ENCODE measurements at regions not wholly inside any gene's neighbourhood (a gene's known extent, or its start where the extent isn't known, plus 50 kb on each side); places are given as distances from the start of the nearest gene placed in this dataset.
"Not testable (repeated sequence)": the region's sequence is repeated elsewhere in the genome, so short reads cannot be mapped to it uniquely, and the experiment has no call there.

GRCh38 chr10:107545717-107546116 lies 381.2 kb upstream of the SORCS1 start:
- DNase-seq: no peak

- DNase-seq: no peak
These were observed 380.4 kb upstream of the SORCS1 start for GRCh38 chr10:107544706-107545520.

- DNase-seq: no peak
These were observed 378.1 kb upstream of the SORCS1 start for GRCh38 chr10:107542607-107543006.

- DNase-seq: no peak
These were observed 377.5 kb upstream of the SORCS1 start for GRCh38 chr10:107542016-107542415.

GRCh38 chr10:107540981-107541380 lies 376.5 kb upstream of the SORCS1 start:
- DNase-seq: no peak

GRCh38 chr10:107529350-107529749 lies 364.8 kb upstream of the SORCS1 start:
- DNase-seq: no peak

- no peak for DNase-seq
These were observed 355.8 kb upstream of the SORCS1 start for GRCh38 chr10:107520348-107520747.

GRCh38 chr10:107517811-107518210 lies 353.3 kb upstream of the SORCS1 start:
- no peak for DNase-seq

GRCh38 chr10:107516349-107516748 lies 351.8 kb upstream of the SORCS1 start:
- no peak for DNase-seq

GRCh38 chr10:107504011-107504410 lies 339.5 kb upstream of the SORCS1 start:
- DNase-seq: not testable (repeated sequence)

GRCh38 chr10:107502229-107502985 lies 337.9 kb upstream of the SORCS1 start:
- DNase-seq: no peak

GRCh38 chr10:107498983-107499382 lies 334.5 kb upstream of the SORCS1 start:
- DNase-seq: no peak

- no peak for DNase-seq
These were observed 332.5 kb upstream of the SORCS1 start for GRCh38 chr10:107497024-107497423.

- DNase-seq: no peak
These were observed 332.1 kb upstream of the SORCS1 start for GRCh38 chr10:107496594-107496993.

GRCh38 chr10:107492389-107492788 lies 327.9 kb upstream of the SORCS1 start:
- no peak for DNase-seq

- DNase-seq: no peak
These were observed 325.9 kb upstream of the SORCS1 start for GRCh38 chr10:107490389-107490788.

- no peak for DNase-seq
These were observed 322.8 kb upstream of the SORCS1 start for GRCh38 chr10:107487284-107487683.

GRCh38 chr10:107485019-107485418 lies 320.5 kb upstream of the SORCS1 start:
- DNase-seq: no peak

- DNase-seq: no peak
These were observed 317.4 kb upstream of the SORCS1 start for GRCh38 chr10:107481881-107482280.

- no peak for DNase-seq
These were observed 316.7 kb upstream of the SORCS1 start for GRCh38 chr10:107481224-107481623.

GRCh38 chr10:107480781-107481180 lies 316.3 kb upstream of the SORCS1 start:
- no peak for DNase-seq

GRCh38 chr10:107477266-107477665 lies 312.8 kb upstream of the SORCS1 start:
- DNase-seq: no peak

- DNase-seq: no peak
These were observed 311.9 kb upstream of the SORCS1 start for GRCh38 chr10:107476408-107476807.

GRCh38 chr10:107474650-107475049 lies 310.1 kb upstream of the SORCS1 start:
- DNase-seq: no peak
